VCaP (cell line): ENCODE measurements at regions not wholly inside any gene's neighbourhood (a gene's known extent, or its start where the extent isn't known, plus 50 kb on each side); places are given as distances from the start of the nearest gene placed in this dataset.

ENCODE experiments used
- H3K27ac ChIP-seq: fragments of 450-650 bp; 2 replicates; pipeline ENCODE4 v1.5.1; 2017
- CTCF ChIP-seq: fragments of 450-650 bp; conservative IDR thresholded peaks from 2 replicates; pipeline ENCODE4 v1.5.1; 2017; ENCODE audit warnings: mild to moderate bottlenecking, moderate library complexity

- no peak for TF ChIP-seq CTCF
- H3K27ac ChIP-seq: no peak overlapping the region
These were observed 275.6 kb upstream of the ZSWIM2 start for GRCh38 chr2:187124529-187124928.

- no peak for TF ChIP-seq CTCF
These were observed 269.5 kb upstream of the ZSWIM2 start for GRCh38 chr2:187118331-187119099.

GRCh38 chr2:187117483-187117882 is 268.5 kb upstream of the ZSWIM2 start:
- TF ChIP-seq CTCF: no peak
- H3K27ac ChIP-seq: no peak overlapping the region

More at GRCh38 chr2:187118331-187119099, 269.5 kb upstream of the ZSWIM2 start:
- no peak overlapping the region for H3K27ac ChIP-seq

GRCh38 chr2:187115627-187116026 is 266.7 kb upstream of the ZSWIM2 start:
- no peak for TF ChIP-seq CTCF

GRCh38 chr2:187107001-187107400 is 258.0 kb upstream of the ZSWIM2 start:
- no peak for TF ChIP-seq CTCF

More at GRCh38 chr2:187115627-187116026, 266.7 kb upstream of the ZSWIM2 start:
- no peak overlapping the region for H3K27ac ChIP-seq

GRCh38 chr2:187105218-187105617 is 256.2 kb upstream of the ZSWIM2 start:
- TF ChIP-seq CTCF: no peak
- H3K27ac ChIP-seq: no peak overlapping the region

More at GRCh38 chr2:187107001-187107400, 258.0 kb upstream of the ZSWIM2 start:
- H3K27ac ChIP-seq: no peak overlapping the region

- TF ChIP-seq CTCF: no peak
- H3K27ac ChIP-seq: no peak overlapping the region
These were observed 253.4 kb upstream of the ZSWIM2 start for GRCh38 chr2:187102381-187102780.
